CD4-positive, alpha-beta T cell (primary cell): ENCODE measurements at regions not wholly inside any gene's neighbourhood (a gene's known extent, or its start where the extent isn't known, plus 50 kb on each side); places are given as distances from the start of the nearest gene placed in this dataset.

Source experiments
- ATAC-seq: fragments of 200-7000 bp; cut with Tn5 transposase; one replicate; pipeline ENCODE4 v1.10.0; 2022; ENCODE audit warnings: mild to moderate bottlenecking; ENCODE audit not compliant: poor library complexity
- CTCF ChIA-PET: fragments of 350-600 bp; sonication (Branson Sonifier 250); formaldehyde crosslinking; loops from one replicate; lab custom pipeline; 2021; ENCODE audit warnings: antibody characterized with exemption, inconsistent platforms; lab: Charles Lee
- POLR2A ChIA-PET: fragments of 350-600 bp; sonication (Branson Sonifier 250); formaldehyde crosslinking; loops from one replicate; lab custom pipeline; 2021; ENCODE audit warnings: antibody characterized with exemption, inconsistent platforms; lab: Charles Lee
- DNase-seq, 14 experiments: peaks; one replicate each; pipeline ENCODE4 v3.0.0-alpha.2; 2013 to 2020; ENCODE audit warnings: mixed read lengths in 2 of 14
- H3K27ac ChIP-seq, 2 donors: one replicate each; pipeline versions ENCODE4 v1.5.1 to v1.7.0; 2013; ENCODE audit warnings: low read length in 2 of 2, low read depth in 1 of 2, mild to moderate bottlenecking in 1 of 2
- H3K27me3 ChIP-seq, 2 experiments: 1 replicate in 1 of 2; 2 replicates in 1 of 2; pipeline versions ENCODE4 v1.6.1 to v1.7.0; 2013; ENCODE audit warnings: low read length in 2 of 2, control low read depth in 1 of 2, mild to moderate bottlenecking in 1 of 2, moderate library complexity in 1 of 2; ENCODE audit not compliant: insufficient read depth in 2 of 2, control insufficient read depth in 1 of 2
- H3K36me3 ChIP-seq: one replicate; pipeline ENCODE4 v1.6.1; 2013; ENCODE audit warnings: low read length, control low read depth; ENCODE audit not compliant: insufficient read depth
- H3K4me1 ChIP-seq: one replicate; pipeline ENCODE4 v1.6.1; 2013; ENCODE audit warnings: low read length, control low read depth; ENCODE audit not compliant: insufficient read depth
- H3K4me3 ChIP-seq: one replicate; pipeline ENCODE4 v1.5.1; 2013; ENCODE audit warnings: mild to moderate bottlenecking, low read length, moderate library complexity
- H3K9me3 ChIP-seq, 2 experiments: 1 replicate in 1 of 2; 2 replicates in 1 of 2; pipeline versions ENCODE4 v1.6.1 to v1.7.0; 2013; ENCODE audit warnings: low read length in 2 of 2, mild to moderate bottlenecking in 2 of 2, control low read depth in 1 of 2, moderate library complexity in 1 of 2; ENCODE audit not compliant: control insufficient read depth in 1 of 2, insufficient read depth in 1 of 2
- H3K27ac Mint-ChIP-seq: one replicate; pipeline ENCODE4 v1.8.0; 2020; ENCODE audit warnings: mixed read lengths
- H3K27me3 Mint-ChIP-seq: one replicate; pipeline ENCODE4 v1.8.0; 2021; ENCODE audit warnings: mixed read lengths
- H3K36me3 Mint-ChIP-seq: one replicate; pipeline ENCODE4 v1.8.0; 2021; ENCODE audit warnings: low read depth, mixed read lengths
- H3K4me1 Mint-ChIP-seq: one replicate; pipeline ENCODE4 v1.8.0; 2021; ENCODE audit warnings: low read depth, mixed read lengths
- H3K4me3 Mint-ChIP-seq: one replicate; pipeline ENCODE4 v1.8.0; 2020; ENCODE audit warnings: mild to moderate bottlenecking, mixed read lengths
- H3K9me3 Mint-ChIP-seq: one replicate; pipeline ENCODE4 v1.8.0; 2020; ENCODE audit warnings: mixed read lengths
- intact Hi-C, 2 experiments: fragments of 100-400 bp; cut with DNase I in 1 of 2; cut with micrococcal nuclease in 1 of 2; formaldehyde crosslinking; loops; one replicate each; pipeline versions ENCODE4 v1.15.1 to v1.9.0; 2023 to 2025; cut with DNase I, micrococcal nuclease
- TF ChIP-seq, protein P1 (sequence below): fragments of 200-600 bp; IDR thresholded peaks from one replicate; pipeline ENCODE4 v1.8.0; 2022; ENCODE audit warnings: antibody characterized with exemption, mild to moderate bottlenecking

DNA sequence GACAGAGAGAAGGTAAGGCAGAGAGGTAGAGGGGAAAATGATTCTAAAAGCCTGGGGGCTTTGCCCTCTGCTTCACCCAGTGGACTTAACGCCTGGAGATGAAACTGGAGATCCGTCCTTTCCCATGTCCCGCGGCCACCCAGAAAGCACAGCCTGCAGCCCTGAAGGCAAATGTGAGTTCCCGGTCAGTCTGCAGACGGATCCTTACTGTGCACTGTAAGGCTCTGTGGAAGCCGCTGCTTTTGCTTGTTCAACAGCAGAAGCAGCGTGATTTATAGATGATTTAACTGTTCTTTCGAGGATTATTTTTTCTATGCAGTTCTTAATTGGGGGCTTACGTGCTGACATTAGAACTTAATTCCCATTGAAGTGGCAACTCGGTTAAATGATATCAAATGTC lies 290.4 kb downstream of the FOXL1 start:
- no peak overlapping the region for H3K27ac ChIP-seq
- H3K36me3 Mint-ChIP-seq: no peaks in the 10 kb centered on the region
- DNase-seq (no peak), ATAC-seq (no peak)
- POLR2A ChIA-PET: no interaction called here
- H3K9me3 Mint-ChIP-seq: no peaks in the 10 kb centered on the region
- no peaks in the 10 kb centered on the region for H3K4me1 ChIP-seq
- H3K4me3 ChIP-seq: no peak overlapping the region
- TF ChIP-seq, protein P1, sequence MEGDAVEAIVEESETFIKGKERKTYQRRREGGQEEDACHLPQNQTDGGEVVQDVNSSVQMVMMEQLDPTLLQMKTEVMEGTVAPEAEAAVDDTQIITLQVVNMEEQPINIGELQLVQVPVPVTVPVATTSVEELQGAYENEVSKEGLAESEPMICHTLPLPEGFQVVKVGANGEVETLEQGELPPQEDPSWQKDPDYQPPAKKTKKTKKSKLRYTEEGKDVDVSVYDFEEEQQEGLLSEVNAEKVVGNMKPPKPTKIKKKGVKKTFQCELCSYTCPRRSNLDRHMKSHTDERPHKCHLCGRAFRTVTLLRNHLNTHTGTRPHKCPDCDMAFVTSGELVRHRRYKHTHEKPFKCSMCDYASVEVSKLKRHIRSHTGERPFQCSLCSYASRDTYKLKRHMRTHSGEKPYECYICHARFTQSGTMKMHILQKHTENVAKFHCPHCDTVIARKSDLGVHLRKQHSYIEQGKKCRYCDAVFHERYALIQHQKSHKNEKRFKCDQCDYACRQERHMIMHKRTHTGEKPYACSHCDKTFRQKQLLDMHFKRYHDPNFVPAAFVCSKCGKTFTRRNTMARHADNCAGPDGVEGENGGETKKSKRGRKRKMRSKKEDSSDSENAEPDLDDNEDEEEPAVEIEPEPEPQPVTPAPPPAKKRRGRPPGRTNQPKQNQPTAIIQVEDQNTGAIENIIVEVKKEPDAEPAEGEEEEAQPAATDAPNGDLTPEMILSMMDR: no peak
- no peak overlapping the region for H3K4me3 Mint-ChIP-seq
- peaks cover 15% of the 10 kb centered on the region for H3K27me3 Mint-ChIP-seq
- peaks cover 0 to 34% of the 10 kb centered on the region in 2 experiments for H3K9me3 ChIP-seq
- intact Hi-C loops: no loop called here
- peaks cover 0 to 4% of the 10 kb centered on the region in 2 experiments for H3K27me3 ChIP-seq
- H3K36me3 ChIP-seq: no peaks in the 10 kb centered on the region
- CTCF ChIA-PET: no interaction called here
- no peaks in the 10 kb centered on the region for H3K4me1 Mint-ChIP-seq
- H3K27ac Mint-ChIP-seq: no peak overlapping the region

DNA sequence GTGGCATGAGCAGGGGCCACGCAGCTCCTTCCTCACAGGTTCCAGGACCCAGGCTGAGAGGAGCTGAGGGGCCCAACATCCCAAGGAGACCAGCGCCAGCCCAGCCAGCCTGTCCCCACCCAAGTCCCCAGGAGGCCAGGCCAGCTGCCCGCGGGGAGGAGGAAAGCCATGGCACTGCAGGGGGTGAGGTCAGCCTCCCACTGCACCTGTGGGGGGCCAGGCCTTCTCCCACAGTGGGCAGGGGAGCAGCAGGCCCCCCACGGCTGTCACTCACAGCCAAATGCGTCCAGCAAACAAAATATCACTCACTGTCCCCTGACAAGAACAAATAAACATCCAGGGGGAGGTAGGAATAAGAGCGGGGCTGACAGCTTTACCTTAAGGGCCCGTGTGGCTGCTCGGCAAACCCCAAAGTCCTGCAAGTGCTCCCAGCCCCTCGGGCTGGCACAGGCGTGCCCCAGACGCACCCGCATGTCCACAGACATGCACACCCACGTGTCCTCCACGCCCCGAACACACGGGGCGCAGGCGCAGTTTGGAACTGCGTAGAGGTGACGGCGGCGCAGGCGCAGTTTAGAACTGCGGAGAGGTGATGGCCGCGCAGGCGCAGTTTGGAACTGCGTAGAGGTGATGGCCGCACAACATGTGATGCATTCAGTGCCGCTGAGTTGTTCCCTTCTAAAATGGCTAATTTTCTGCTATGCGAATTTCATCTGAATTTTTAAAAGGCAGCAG lies 291.1 kb downstream of the FOXL1 start:
- Histone ChIP-seq H3K9me3 (peaks cover 0 to 33% of the 10 kb centered on the region in 2 experiments), H3K4me3 (no peak overlapping the region), H3K27ac (no peak overlapping the region), H3K36me3 (no peaks in the 10 kb centered on the region), H3K27me3 (peaks cover 0 to 4% of the 10 kb centered on the region in 2 experiments), H3K4me1 (no peaks in the 10 kb centered on the region)
- H3K27me3 Mint-ChIP-seq: peaks cover 19% of the 10 kb centered on the region
- TF ChIP-seq, protein P1: no peak
- H3K4me1 Mint-ChIP-seq: no peaks in the 10 kb centered on the region
- intact Hi-C loops: loop anchor here in 1 of 2 experiments (5.0 kb wide), 1 partner anchor 307 kb away; no protein-coding TSS in a partner anchor
- ChIA-PET POLR2A (no interaction called here), CTCF (no interaction called here)
- no peak overlapping the region for H3K27ac Mint-ChIP-seq
- no peaks in the 10 kb centered on the region for H3K36me3 Mint-ChIP-seq
- no peak for ATAC-seq
- H3K4me3 Mint-ChIP-seq: no peak overlapping the region
- H3K9me3 Mint-ChIP-seq: no peaks in the 10 kb centered on the region
- no peak for DNase-seq

DNA sequence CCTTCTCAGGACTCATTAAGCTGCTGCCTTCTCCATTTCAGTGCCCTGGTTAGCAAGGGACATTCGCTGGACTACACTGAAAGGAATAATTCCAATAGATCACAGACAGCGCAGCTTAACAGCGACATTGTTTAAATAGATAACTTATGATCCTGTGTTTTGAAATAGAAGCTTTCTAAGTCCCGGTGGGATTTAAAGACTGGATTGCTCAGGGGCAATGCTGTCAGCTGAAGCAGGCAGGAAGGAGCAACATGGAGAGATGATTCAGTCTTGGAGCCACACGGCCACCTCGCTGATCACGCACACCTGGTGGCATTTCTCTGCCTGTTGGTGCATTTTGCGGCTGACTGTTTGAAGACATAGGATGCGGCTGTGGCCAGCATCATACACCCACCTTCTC lies 292.0 kb downstream of the FOXL1 start:
- no peaks in the 10 kb centered on the region for H3K36me3 Mint-ChIP-seq
- TF ChIP-seq, protein P1: no peak
- H3K4me1 Mint-ChIP-seq: no peaks in the 10 kb centered on the region
- H3K4me3 Mint-ChIP-seq: no peak overlapping the region
- ATAC-seq (no peak), DNase-seq (no peak)
- no peak overlapping the region for H3K27ac Mint-ChIP-seq
- Histone ChIP-seq H3K4me1 (no peaks in the 10 kb centered on the region), H3K4me3 (no peak overlapping the region), H3K36me3 (no peaks in the 10 kb centered on the region), H3K27me3 (peaks cover 0 to 4% of the 10 kb centered on the region in 2 experiments), H3K27ac (no peak overlapping the region), H3K9me3 (peaks cover 0 to 29% of the 10 kb centered on the region in 2 experiments)
- H3K9me3 Mint-ChIP-seq: no peaks in the 10 kb centered on the region
- peaks cover 21% of the 10 kb centered on the region for H3K27me3 Mint-ChIP-seq
- CTCF ChIA-PET: no interaction called here
- POLR2A ChIA-PET: no interaction called here
- intact Hi-C loops: loop anchor here in 1 of 2 experiments (5.0 kb wide), 1 partner anchor 308 kb away; no protein-coding TSS in a partner anchor
